T-helper 1 cell treated with Interleukin-12 subunit alpha and Interleukin-12 subunit beta and Interleukin-4 antibody, amounts not matched to agents 30 ng/mL and 1 ng/mL, for 36 hours (primary cell): ENCODE measurements at regions not wholly inside any gene's neighbourhood (a gene's known extent, or its start where the extent isn't known, plus 50 kb on each side); places are given as distances from the start of the nearest gene placed in this dataset.

Experiments
- intact Hi-C: fragments of 100-400 bp; cut with micrococcal nuclease; formaldehyde crosslinking; loops from one replicate; pipeline ENCODE4 v1.15.1; 2024

- intact Hi-C loops, result no loop called here
Measured at GRCh38 chr1:83735526-83735925, 263.4 kb downstream of the TTLL7 start.

- intact Hi-C loops, result no loop called here
Measured at GRCh38 chr1:83734420-83734819, 264.5 kb downstream of the TTLL7 start.

- intact Hi-C loops, result no loop called here
Measured at GRCh38 chr1:83725735-83726360, 273.1 kb downstream of the TTLL7 start.

DNA sequence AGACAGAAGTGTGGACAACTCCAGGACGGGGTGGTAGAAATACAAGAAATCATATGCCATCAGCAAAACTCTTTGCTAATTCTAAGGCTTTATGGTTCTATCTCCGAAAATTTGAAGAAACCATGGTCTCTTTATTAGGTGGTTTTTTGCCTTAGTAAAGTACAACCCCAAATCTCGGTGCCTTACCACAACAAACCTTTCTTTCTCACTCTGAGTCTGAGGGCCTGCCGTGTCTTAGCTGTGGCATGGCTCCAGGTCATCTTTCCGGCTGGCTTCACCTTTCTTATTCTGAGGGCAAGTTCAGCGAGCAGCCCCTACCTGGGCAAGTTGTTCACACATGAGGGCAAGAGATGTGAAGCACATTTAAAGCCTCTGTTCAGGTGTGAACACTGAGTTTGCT, 280.6 kb downstream of the TTLL7 start:
- intact Hi-C loops, result no loop called here

DNA sequence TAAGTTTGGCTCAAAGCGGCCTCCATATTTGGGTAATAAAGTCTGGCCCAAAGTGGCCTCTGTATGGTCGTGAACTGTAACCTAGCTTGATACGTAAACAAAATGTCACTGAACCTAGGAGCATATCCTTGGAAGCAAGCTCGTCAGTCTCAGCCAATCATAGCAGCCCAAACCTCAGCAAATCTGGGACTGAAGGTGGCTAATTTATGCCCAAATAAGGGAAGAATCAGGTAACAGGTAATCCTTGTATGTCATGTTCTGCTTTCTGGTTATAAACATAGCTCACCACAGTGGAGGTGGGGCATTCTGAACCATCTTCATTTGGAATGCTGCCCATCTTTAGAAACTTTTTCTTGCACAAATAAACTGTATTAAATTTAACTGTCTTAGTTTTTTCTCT, 281.1 kb downstream of the TTLL7 start:
- intact Hi-C loops, result no loop called here

DNA sequence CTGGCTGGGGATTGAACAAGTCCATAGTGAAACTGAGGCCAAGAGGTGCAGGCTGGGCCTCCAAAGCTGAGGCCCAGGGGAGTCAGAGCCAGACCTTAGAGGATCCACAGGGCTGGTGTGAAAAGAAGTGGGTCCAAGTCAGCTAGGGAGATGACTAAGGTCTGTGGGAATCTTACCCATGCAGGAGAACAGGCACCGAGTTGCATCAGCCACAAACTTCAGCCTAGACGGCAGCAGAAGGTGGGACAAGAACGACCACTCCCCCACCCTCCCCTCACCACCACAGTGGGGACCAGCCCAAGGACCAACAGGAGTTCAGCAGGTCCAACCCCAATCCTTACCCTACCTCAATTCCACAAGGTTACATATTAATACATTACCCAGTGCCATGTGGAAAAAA, 282.3 kb downstream of the TTLL7 start:
- intact Hi-C loops, result no loop called here

DNA sequence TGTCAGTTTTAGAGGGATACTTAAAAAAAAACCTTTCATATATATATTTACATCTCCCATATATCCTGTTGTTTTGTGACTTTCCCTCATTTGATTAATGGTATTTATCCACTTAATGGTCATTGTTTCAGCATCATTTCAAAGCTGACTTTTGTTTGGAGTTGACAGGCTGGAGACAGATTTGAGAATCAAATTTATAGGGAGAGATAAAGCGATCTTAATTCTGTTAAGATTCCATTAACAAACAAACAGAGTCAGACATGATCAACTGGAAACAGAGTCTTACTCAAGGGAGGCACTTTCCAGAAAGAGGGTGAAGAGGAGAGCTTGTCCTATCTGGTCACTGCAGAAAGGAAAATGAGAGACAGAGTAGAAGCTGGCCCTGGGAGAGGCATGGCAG, 283.4 kb downstream of the TTLL7 start:
- intact Hi-C loops, result no loop called here

DNA sequence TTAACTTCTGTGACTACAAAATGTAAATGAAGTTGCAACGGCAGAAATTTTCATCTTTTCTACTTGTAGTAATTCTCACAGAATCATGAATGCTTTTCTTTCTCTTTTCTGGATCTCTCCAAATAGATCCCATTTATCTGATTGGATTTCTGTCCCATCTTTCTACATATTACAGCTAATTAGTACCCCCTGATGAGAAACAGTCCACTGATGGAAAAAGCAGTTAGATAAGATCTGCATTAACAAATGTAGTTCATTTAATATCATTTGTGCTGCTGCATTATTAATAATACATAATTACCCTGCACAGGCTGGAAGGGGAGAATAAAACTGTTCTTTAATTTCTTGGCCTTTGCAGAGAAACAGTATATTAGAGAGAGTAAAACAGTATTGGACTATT, 289.3 kb downstream of the TTLL7 start:
- intact Hi-C loops, result no loop called here

GRCh38 chr1:83706354-83706938, 292.5 kb downstream of the TTLL7 start:
- intact Hi-C loops, result no loop called here

GRCh38 chr1:83705091-83705490, 293.8 kb downstream of the TTLL7 start:
- intact Hi-C loops, result no loop called here

GRCh38 chr1:83704350-83704749, 294.6 kb downstream of the TTLL7 start:
- intact Hi-C loops, result no loop called here

DNA sequence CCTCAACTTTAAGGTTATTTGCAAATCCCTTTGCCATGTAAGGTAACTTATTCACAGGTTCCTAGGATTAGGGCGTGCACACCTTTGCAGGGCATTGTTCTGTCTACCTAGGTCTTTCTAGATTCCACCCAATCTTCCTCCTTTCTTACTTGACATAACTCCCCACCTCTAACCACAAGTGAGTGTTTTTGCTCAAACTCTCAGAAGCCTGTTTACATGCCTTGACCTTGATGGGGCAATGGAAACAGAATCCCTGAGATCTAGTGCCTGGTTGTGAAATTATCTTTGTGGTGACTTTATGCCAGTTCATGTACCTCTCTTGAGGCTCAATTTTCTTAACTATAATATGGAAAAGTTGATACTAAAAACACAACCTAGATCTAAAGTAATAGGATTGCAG, 296.6 kb downstream of the TTLL7 start:
- intact Hi-C loops, result no loop called here

GRCh38 chr1:83701355-83701754, 297.6 kb downstream of the TTLL7 start:
- intact Hi-C loops, result no loop called here

- intact Hi-C loops, result no loop called here
Measured at GRCh38 chr1:83698644-83699043, 300.3 kb downstream of the TTLL7 start.

- intact Hi-C loops, result no loop called here
Measured at GRCh38 chr1:83697961-83698360, 301.0 kb downstream of the TTLL7 start.

DNA sequence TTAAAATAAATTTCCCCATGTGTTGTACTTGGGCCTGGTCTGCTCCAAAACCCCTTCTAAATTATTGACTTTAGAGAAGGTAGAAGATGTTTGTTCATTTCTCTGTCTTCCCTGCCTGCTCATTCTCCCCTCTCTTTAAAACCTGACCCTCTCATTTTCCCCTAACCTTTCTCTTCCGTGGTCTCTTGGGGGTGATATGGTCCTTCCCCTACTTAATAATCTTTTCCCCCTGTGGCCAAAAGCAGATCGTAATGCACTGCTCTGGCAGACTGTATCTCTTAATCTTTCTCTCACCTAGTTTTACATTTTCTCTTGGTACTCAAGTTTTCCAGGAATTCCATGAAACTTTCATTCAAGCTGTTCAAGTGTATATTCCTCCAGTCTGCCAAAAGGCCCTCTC, 301.7 kb downstream of the TTLL7 start:
- intact Hi-C loops, result no loop called here

GRCh38 chr1:83694449-83694848, 304.5 kb downstream of the TTLL7 start:
- intact Hi-C loops, result no loop called here

DNA sequence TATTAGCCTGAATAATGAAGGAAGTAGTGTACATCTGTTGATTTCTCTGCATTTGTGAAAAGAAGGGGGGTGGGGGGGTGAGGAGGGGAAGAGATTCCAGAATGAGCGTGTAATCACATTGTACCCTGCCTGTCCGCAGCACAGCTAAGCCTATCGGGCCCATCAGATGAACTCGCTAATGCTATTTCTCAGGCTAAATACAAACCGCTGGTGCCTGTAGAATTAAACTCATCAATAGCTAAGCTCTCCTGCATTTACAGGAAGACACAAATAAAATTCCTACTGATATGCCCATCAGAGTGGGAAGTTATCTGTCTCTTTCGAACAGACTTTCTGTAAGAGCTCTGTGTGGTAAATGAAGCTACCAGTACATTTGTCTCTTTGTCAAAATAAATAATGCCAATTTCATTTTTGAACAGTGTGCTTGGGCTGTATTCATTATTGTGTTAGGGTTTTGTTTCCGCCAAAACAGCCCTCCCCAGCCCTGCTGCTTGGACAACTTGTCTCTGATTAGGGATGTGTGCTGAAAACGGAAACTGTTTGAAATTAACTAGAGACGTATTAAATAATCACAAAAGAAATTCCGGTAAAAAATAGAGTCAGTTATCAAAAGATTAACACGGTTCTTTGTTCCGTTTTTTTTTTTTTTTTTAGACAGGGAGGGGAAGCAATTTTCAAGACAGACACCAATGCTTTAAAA, 305.4 kb downstream of the TTLL7 start:
- intact Hi-C loops, result no loop called here

DNA sequence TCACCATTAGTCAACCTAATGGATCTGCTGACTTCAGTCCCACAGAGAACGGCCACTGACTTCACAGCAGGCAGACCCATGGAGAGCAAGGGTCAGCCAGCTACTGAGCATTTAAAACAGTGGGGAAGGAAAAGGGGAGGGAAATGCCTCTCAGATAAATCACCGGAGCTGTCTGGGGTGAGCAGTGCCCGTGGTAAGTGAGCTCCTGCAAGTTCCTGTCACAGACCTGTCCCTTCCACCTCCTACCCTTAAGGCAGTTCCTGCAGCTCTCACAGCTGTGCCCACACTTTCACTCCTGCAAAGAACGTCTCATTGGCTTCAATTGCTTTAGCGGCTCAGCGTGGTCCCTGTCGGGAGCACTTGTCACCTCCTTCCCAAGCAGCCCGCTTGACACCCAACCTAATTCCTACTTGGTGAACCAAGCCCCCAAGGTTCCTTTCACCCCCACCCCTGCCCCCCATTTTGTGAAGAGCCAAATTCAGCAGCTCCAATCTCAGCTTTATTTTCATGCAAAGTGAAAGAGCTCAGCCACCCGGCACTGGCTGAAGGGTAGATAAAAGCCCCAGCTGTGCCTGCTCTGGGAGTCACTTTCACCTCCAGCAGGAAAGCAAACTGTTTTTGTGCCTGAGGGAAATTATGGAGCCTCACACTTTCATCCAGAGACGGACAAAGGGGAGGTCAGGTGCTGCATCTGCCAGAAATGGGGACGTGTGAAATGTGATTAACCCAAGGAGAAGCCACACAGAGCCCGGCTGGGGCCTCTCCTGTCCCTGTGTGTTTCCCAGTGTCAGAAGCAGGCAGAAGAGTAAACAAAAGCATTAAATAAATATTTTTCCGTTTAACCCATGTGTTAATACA, 306.2 kb downstream of the TTLL7 start:
- intact Hi-C loops, result no loop called here

DNA sequence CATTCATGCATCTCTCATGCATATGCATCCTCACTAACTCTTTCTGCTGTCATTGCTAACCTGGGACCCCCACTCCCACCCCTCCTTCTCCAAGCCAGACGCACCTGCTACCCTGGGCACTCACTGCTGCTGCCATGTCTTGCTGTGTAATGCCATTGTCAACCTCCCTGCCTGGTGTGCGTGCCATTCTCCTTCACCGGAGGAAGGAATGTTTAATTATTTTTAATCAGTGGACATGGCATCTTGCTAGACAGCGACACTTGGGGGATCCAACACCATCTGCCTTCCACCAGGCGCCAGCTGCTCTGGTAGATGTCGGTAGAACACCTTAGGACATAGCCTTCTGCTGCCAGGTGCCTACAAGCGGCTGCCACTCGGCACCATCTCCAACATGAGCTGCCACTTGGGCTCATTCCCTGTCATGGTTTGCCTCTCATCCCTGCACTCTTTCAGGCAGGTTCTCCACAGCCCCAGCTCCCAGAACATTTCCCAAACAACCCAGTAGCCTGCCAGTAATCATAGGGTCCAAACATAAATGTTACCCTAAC, 306.9 kb downstream of the TTLL7 start:
- intact Hi-C loops, result no loop called here

DNA sequence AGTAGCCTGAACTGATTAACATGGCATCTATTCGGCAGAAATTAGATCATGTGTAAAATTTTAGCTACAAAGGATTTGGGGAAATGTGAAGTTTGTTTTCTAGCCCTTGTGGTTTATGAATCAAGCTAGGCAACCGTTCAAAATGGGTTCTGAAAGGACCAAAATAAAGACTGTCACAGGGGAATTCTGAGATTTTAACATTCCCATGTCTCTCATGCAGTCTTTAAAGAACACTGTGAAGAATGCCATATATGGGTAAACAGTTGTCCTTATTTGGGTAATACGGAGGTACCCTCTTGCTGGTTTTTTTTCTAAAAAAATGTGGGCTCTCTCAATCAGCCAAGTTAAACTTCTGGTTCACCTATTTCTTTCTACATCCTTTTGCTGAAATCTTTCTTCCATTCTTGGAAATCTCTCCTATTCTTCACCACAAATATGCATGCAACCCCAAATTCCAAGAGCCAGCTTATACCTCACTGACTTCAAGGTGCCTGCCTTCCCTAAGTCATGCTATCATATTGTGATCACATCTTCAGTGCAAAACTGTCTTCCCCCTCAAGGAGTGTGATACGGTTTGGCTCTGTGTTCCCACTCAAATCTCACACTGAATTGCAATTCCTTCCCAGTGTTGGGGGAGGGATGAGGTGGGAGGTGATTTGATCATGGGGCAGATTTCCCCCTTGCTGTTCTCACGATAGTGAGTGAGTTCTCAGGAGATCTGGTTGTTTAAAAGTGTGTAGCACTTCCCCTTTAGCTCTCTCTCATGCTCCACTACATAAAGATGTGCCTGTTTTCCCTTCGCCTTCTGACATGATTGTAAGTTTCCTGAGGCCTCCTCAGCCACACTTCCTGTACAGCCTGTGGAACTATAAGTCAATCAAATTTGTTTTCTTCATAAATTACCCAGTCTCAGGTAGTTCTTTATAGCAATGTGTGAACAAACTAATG, 308.7 kb downstream of the TTLL7 start:
- intact Hi-C loops, result no loop called here
